ENCODE measurements at regions not wholly inside any gene's neighbourhood (a gene's known extent, or its start where the extent isn't known, plus 50 kb on each side); places are given as distances from the start of the nearest gene placed in this dataset.

GRCh38 chr11:92149996-92150395 is 74.6 kb upstream of the FAT3 start:
- ATAC-seq = no peak
- Histone ChIP-seq H3K27ac (no peak overlapping the region), H3K27me3 (no peaks in the 10 kb centered on the region), H3K4me3 (no peak overlapping the region), H3K36me3 (no peaks in the 10 kb centered on the region), H3K9me3 (no peaks in the 10 kb centered on the region), H3K4me1 (no peaks in the 10 kb centered on the region)
- WGBS, 2 donors (ENCODE audit: low coverage in 1 of 2) = 60 to 62% methylated on average over 2 of the region's 2 CpGs
- TF ChIP-seq CTCF (IDR thresholded peaks at IDR 0.05) = no peak

GRCh38 chr11:92141725-92142124 is 82.9 kb upstream of the FAT3 start:
- TF ChIP-seq POLR2AphosphoS5 (IDR thresholded peaks at IDR 0.05) = no peak
- TF ChIP-seq EP300 (IDR thresholded peaks at IDR 0.05) = no peak
- TF ChIP-seq POLR2A (IDR thresholded peaks at IDR 0.05) = no peak
- no peak for TF ChIP-seq CTCF (IDR thresholded peaks at IDR 0.05)
- Histone ChIP-seq H3K4me1 (peaks cover 0 to 3% (median 0%) of the 10 kb centered on the region in 3 donors), H3K27me3 (no peaks in the 10 kb centered on the region), H3K9me3 (no peaks in the 10 kb centered on the region), H3K27ac (no peak overlapping the region), H3K4me3 (no peak overlapping the region), H3K36me3 (no peaks in the 10 kb centered on the region)
- ATAC-seq = no peak

GRCh38 chr11:92141159-92141558 is 83.5 kb upstream of the FAT3 start:
- Histone ChIP-seq H3K27me3 (no peaks in the 10 kb centered on the region), H3K27ac (no peak overlapping the region), H3K4me3 (no peak overlapping the region), H3K9me3 (no peaks in the 10 kb centered on the region), H3K36me3 (no peaks in the 10 kb centered on the region), H3K4me1 (peaks cover 0 to 4% (median 0%) of the 10 kb centered on the region in 3 donors)
- ATAC-seq = no peak
- WGBS, 2 donors (ENCODE audit: low coverage in 1 of 2) = 70 to 88% methylated on average over 3 of the region's 3 CpGs
- TF ChIP-seq POLR2A (IDR thresholded peaks at IDR 0.05) (no peak), POLR2AphosphoS5 (IDR thresholded peaks at IDR 0.05) (no peak), CTCF (IDR thresholded peaks at IDR 0.05) (no peak), EP300 (IDR thresholded peaks at IDR 0.05) (no peak)

GRCh38 chr11:92140021-92140420 is 84.6 kb upstream of the FAT3 start:
- Histone ChIP-seq H3K27me3 (no peaks in the 10 kb centered on the region), H3K36me3 (no peaks in the 10 kb centered on the region), H3K9me3 (no peaks in the 10 kb centered on the region), H3K4me3 (no peak overlapping the region), H3K27ac (no peak overlapping the region), H3K4me1 (peaks cover 0 to 4% (median 0%) of the 10 kb centered on the region in 3 donors)
- TF ChIP-seq POLR2AphosphoS5 (IDR thresholded peaks at IDR 0.05) (no peak), POLR2A (IDR thresholded peaks at IDR 0.05) (no peak), CTCF (IDR thresholded peaks at IDR 0.05) (no peak), EP300 (IDR thresholded peaks at IDR 0.05) (no peak)
- 86 to 94% methylated on average over 1 to 2 of the region's 2 CpGs for WGBS, 2 donors (ENCODE audit: low coverage in 1 of 2)
- no peak for ATAC-seq

GRCh38 chr11:92138296-92138695 is 86.3 kb upstream of the FAT3 start:
- no peaks in the 10 kb centered on the region for H3K27me3 ChIP-seq
- H3K36me3 ChIP-seq = no peaks in the 10 kb centered on the region
- H3K9me3 ChIP-seq = no peaks in the 10 kb centered on the region
- H3K4me1 ChIP-seq = peaks cover 0 to 4% (median 0%) of the 10 kb centered on the region in 3 donors
- ATAC-seq = no peak
- H3K27ac ChIP-seq = no peak overlapping the region
- H3K4me3 ChIP-seq = no peak overlapping the region
- TF ChIP-seq CTCF (IDR thresholded peaks at IDR 0.05) (no peak), POLR2A (IDR thresholded peaks at IDR 0.05) (no peak), POLR2AphosphoS5 (IDR thresholded peaks at IDR 0.05) (no peak), EP300 (IDR thresholded peaks at IDR 0.05) (no peak)
